ENCODE measurements at regions not wholly inside any gene's neighbourhood (a gene's known extent, or its start where the extent isn't known, plus 50 kb on each side); places are given as distances from the start of the nearest gene placed in this dataset.

GRCh38 chr11:82529936-82530335 lies 203.7 kb downstream of the FAM181B start:
- Histone ChIP-seq H3K4me1 (replicated peaks in 1 of 2) (no peaks in the 10 kb centered on the region), H3K9me3 (replicated peaks in 1 of 3) (no peaks in the 10 kb centered on the region), H3K36me3 (replicated peaks in 1 of 2) (no peaks in the 10 kb centered on the region), H3K27me3 (no peaks in the 10 kb centered on the region), H3K27ac (no peak overlapping the region), H3K4me3 (no peak overlapping the region)
- no peak for TF ChIP-seq POLR2A (IDR thresholded peaks at IDR 0.05)
- TF ChIP-seq CTCF (IDR thresholded peaks at IDR 0.05) = no peak
- WGBS, 4 donors = 65 to 75% (median 68%) methylated on average over 2 of the region's 2 CpGs
- intact Hi-C loops (cut with DNase I) = no loop called here
- no peak for DNase-seq

DNA sequence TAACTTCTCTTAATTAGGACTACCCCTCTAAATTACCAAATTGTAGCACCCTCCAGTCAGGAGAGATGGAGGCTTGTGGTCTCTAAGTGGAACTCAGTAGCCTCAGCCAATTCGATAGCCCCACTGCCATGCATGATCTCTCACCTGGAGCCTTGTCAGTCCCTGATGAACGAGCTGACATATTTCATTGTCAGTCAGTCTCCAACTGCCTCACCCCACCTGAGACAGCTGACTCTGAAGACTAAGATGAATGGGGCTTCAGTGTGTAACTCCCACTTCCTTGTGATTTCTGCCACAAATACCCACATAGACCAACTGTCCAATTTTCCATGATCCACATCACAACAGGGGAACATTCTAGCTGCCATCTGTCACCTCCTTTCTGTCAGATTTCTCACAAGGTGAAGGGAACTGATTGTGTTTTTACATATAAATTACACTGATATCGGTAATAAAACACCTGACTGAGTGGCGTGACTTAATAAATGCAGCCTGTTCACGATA lies 206.5 kb downstream of the FAM181B start:
- Histone ChIP-seq H3K27ac (no peak overlapping the region), H3K4me3 (no peak overlapping the region), H3K9me3 (replicated peaks in 1 of 3) (no peaks in the 10 kb centered on the region), H3K36me3 (replicated peaks in 1 of 2) (no peaks in the 10 kb centered on the region), H3K27me3 (no peaks in the 10 kb centered on the region), H3K4me1 (replicated peaks in 1 of 2) (peaks cover 0 to 2% of the 10 kb centered on the region in 2 donors)
- DNase-seq = no peak
- TF ChIP-seq POLR2A (IDR thresholded peaks at IDR 0.05) (no peak), CTCF (IDR thresholded peaks at IDR 0.05) (no peak)
- WGBS, 4 donors = 75 to 86% (median 82%) methylated on average over 5 of the region's 5 CpGs
- intact Hi-C loops (cut with DNase I) = no loop called here

GRCh38 chr11:82523141-82523540 lies 210.5 kb downstream of the FAM181B start:
- intact Hi-C loops (cut with DNase I) = no loop called here
- H3K36me3 ChIP-seq (replicated peaks in 1 of 2) = no peaks in the 10 kb centered on the region
- peaks cover 0 to 6% of the 10 kb centered on the region in 2 donors for H3K4me1 ChIP-seq (replicated peaks in 1 of 2)
- peak in 4 of 7 donors; percentile 8 to 58 (median 19) for DNase-seq
- TF ChIP-seq POLR2A (IDR thresholded peaks at IDR 0.05) (no peak), CTCF (IDR thresholded peaks at IDR 0.05) (peak in 1 of 6 experiments; percentile 6)
- no peak overlapping the region for H3K27ac ChIP-seq
- H3K27me3 ChIP-seq = no peaks in the 10 kb centered on the region
- 60 to 70% (median 63%) methylated on average over 4 of the region's 4 CpGs for WGBS, 4 donors
- no peak overlapping the region for H3K4me3 ChIP-seq
- no peaks in the 10 kb centered on the region for H3K9me3 ChIP-seq (replicated peaks in 1 of 3)

- H3K4me1 ChIP-seq (replicated peaks in 1 of 2) = peaks cover 0 to 6% of the 10 kb centered on the region in 2 donors
- H3K9me3 ChIP-seq (replicated peaks in 1 of 3) = no peaks in the 10 kb centered on the region
- H3K27me3 ChIP-seq = no peaks in the 10 kb centered on the region
- intact Hi-C loops (cut with DNase I) = no loop called here
- peak in 5 of 7 donors; percentile 10 to 47 (median 30) for DNase-seq
- no peaks in the 10 kb centered on the region for H3K36me3 ChIP-seq (replicated peaks in 1 of 2)
- no peak for TF ChIP-seq CTCF (IDR thresholded peaks at IDR 0.05)
- TF ChIP-seq POLR2A (IDR thresholded peaks at IDR 0.05) = no peak
- H3K27ac ChIP-seq = peak overlapping the region in 1 of 5 donors; percentile 40
- no peak overlapping the region for H3K4me3 ChIP-seq
- 35 to 60% (median 46%) methylated on average over 3 of the region's 3 CpGs for WGBS, 4 donors
Observed at GRCh38 chr11:82521427-82521826, 212.2 kb downstream of the FAM181B start.

Measured in adrenal gland (tissue), 9 donors.